ENCODE measurements at regions not wholly inside any gene's neighbourhood (a gene's known extent, or its start where the extent isn't known, plus 50 kb on each side); places are given as distances from the start of the nearest gene placed in this dataset.

DNA sequence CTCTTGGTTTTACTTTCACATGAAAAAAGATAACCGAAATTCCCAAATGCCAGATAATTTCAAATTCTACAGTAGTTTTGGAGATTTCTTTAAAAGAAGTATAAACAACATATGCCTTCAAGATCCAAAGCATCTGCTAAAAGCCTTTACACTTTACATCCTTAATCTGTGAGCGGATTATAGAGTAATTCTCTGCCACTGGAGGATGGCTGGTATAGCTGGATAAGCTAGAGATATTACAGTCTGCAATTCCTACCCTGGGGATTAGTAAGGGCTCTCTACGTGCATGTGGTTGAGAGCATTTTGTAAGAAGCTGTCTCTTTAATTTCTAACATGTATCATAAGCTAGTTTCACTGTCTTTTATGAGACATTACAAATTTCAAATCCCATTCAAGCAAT lies 240.3 kb upstream of the HMGA2 start:
- Histone ChIP-seq H3K9me3 (replicated peaks; ENCODE audit: control insufficient read depth, insufficient read depth, low read depth, low read length) (no peaks in the 10 kb centered on the region), H3K9ac (ENCODE audit: insufficient read depth in 1 of 2, low read depth in 2 of 2, low read length in 2 of 2) (no peak overlapping the region), H3K36me3 (ENCODE audit: control insufficient read depth, insufficient read depth, low read length) (no peaks in the 10 kb centered on the region), H3K4me2 (ENCODE audit: insufficient read depth, low read length) (no peak overlapping the region), H4K20me1 (replicated peaks; ENCODE audit: control insufficient read depth, insufficient read depth, low read length) (no peaks in the 10 kb centered on the region), H2AFZ (ENCODE audit: low read depth, low read length) (no peak overlapping the region), H3K27ac (ENCODE audit: extremely low read depth, low read depth, low read length) (no peak overlapping the region), H3K9me1 (ENCODE audit: control insufficient read depth, insufficient read depth, low read length) (no peaks in the 10 kb centered on the region), H3K27me3 (ENCODE audit: control insufficient read depth in 2 of 2, insufficient read depth in 2 of 2, low read length in 2 of 2) (no peaks in the 10 kb centered on the region), H3K4me1 (replicated peaks in 1 of 2; ENCODE audit: control insufficient read depth in 2 of 2, insufficient read depth in 2 of 2, low read length in 2 of 2) (no peaks in the 10 kb centered on the region), H3K4me3 (no peak overlapping the region), H3K79me2 (ENCODE audit: control insufficient read depth, insufficient read depth, low read length) (no peaks in the 10 kb centered on the region)
- intact Hi-C loops (cut with micrococcal nuclease) (no loop called here), in situ Hi-C loops (cut with MboI) (no loop called here)
- CTCF ChIA-PET (ENCODE audit: low intra/inter-chr PET ratio), result no interaction called here
- TF ChIP-seq GABPB2 (CRISPR knock-in tag; conservative IDR thresholded peaks at IDR 0.05), result no peak
- TF ChIP-seq POLR2AphosphoS5 (IDR thresholded peaks at IDR 0.05; ENCODE audit: control insufficient read depth, insufficient read depth, low read depth, low read length), result no peak
- no peak for TF ChIP-seq ZNF384 (IDR thresholded peaks at IDR 0.05; ENCODE audit: low read depth, low read length)
- no peak for TF ChIP-seq NFE2 (IDR thresholded peaks at IDR 0.05; ENCODE audit: low read depth)
- TF ChIP-seq MAFK (IDR thresholded peaks at IDR 0.05; ENCODE audit: low read length), result no peak
- no peak for TF ChIP-seq SAFB (IDR thresholded peaks at IDR 0.05; ENCODE audit: borderline replicate concordance, low read depth, low read length)
- no peak for TF ChIP-seq HLTF (IDR thresholded peaks at IDR 0.05)
- POLR2A ChIA-PET, result no interaction called here
- WGBS (ENCODE audit: insufficient coverage, low coverage, missing lambda C conversion rate), result 3% methylated on average over 3 of the region's 3 CpGs
- BruUV-seq (replicated peaks), result no TSS peak
- no peak for ATAC-seq
- FAIRE-seq, result no peak
- DNase-seq (ENCODE audit: extremely low read depth in 1 of 4, low spot score in 3 of 4), result no peak
